ENCODE measurements at regions not wholly inside any gene's neighbourhood (a gene's known extent, or its start where the extent isn't known, plus 50 kb on each side); places are given as distances from the start of the nearest gene placed in this dataset.
"Not testable (repeated sequence)": the region's sequence is repeated elsewhere in the genome, so short reads cannot be mapped to it uniquely, and the experiment has no call there.

- H3K4me3 ChIP-seq (replicated peaks; ENCODE audit: low read depth, low read length) = no peak overlapping the region
- DNase-seq (ENCODE audit: extremely low read depth, insufficient read length) = no peak
- no peak for TF ChIP-seq CTCF (IDR thresholded peaks at IDR 0.05; ENCODE audit: insufficient read depth, low read length, poor library complexity, severe bottlenecking)
- H3K27me3 ChIP-seq (replicated peaks; ENCODE audit: control insufficient read depth, insufficient read depth, low read length) = no peaks in the 10 kb centered on the region
- no peaks in the 10 kb centered on the region for H3K36me3 ChIP-seq (ENCODE audit: control insufficient read depth, insufficient read depth, low read length)
Measured at GRCh38 chr5:17079562-17079961, 137.9 kb upstream of the BASP1 start.

DNA sequence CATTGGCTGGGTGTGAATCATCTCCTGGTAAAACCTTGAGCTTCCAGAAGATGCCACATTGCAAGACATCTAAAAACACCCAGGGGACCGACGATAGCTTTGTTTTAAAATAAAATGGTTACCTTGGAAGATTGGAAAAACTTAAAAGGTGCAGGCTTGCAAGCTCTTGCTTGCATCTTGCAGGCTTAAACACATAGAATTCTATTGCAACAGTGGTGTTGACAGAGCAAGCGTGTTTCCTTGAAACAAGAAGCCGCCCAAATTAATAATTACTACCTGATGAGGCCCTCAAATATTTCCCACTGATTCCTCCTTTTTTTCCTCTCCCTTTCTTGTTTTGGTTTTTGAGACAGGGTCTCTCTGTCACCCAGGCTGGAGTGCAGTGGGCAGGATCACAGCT lies 137.1 kb upstream of the BASP1 start:
- H3K36me3 ChIP-seq (ENCODE audit: control insufficient read depth, insufficient read depth, low read length) = no peaks in the 10 kb centered on the region
- DNase-seq (ENCODE audit: extremely low read depth, insufficient read length) = no peak
- TF ChIP-seq CTCF (IDR thresholded peaks at IDR 0.05; ENCODE audit: insufficient read depth, low read length, poor library complexity, severe bottlenecking) = no peak
- no peak overlapping the region for H3K4me3 ChIP-seq (replicated peaks; ENCODE audit: low read depth, low read length)
- no peaks in the 10 kb centered on the region for H3K27me3 ChIP-seq (replicated peaks; ENCODE audit: control insufficient read depth, insufficient read depth, low read length)

- Histone ChIP-seq H3K27me3 (replicated peaks; ENCODE audit: control insufficient read depth, insufficient read depth, low read length) (no peaks in the 10 kb centered on the region), H3K4me3 (replicated peaks; ENCODE audit: low read depth, low read length) (no peak overlapping the region), H3K36me3 (ENCODE audit: control insufficient read depth, insufficient read depth, low read length) (no peaks in the 10 kb centered on the region)
- TF ChIP-seq CTCF (IDR thresholded peaks at IDR 0.05; ENCODE audit: insufficient read depth, low read length, poor library complexity, severe bottlenecking) = no peak
- no peak for DNase-seq (ENCODE audit: extremely low read depth, insufficient read length)
Measured at GRCh38 chr5:17081142-17081541, 136.3 kb upstream of the BASP1 start.

DNA sequence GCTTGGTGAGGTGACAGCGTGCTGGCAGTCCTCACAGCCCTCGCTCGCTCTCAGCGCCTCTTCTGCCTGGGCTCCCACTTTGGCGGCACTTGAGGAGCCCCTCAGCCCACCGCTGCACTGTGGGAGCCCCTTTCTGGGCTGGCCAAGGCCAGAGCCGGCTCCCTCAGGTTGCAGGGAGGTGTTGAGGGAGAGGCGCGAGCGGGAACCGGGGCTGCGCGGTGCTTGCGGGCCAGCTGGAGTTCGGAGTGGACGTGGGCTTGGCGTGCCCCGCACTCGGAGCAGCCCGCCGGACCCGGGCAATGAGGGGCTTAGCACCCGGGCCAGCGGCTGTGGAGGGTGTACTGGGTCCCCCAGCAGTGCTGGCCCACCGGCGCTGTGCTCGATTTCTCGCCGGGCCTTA lies 134.2 kb upstream of the BASP1 start:
- H3K36me3 ChIP-seq (ENCODE audit: control insufficient read depth, insufficient read depth, low read length); H3K4me3 ChIP-seq (replicated peaks; ENCODE audit: low read depth, low read length); H3K27me3 ChIP-seq (replicated peaks; ENCODE audit: control insufficient read depth, insufficient read depth, low read length); DNase-seq (ENCODE audit: extremely low read depth, insufficient read length): not testable (repeated sequence)

DNA sequence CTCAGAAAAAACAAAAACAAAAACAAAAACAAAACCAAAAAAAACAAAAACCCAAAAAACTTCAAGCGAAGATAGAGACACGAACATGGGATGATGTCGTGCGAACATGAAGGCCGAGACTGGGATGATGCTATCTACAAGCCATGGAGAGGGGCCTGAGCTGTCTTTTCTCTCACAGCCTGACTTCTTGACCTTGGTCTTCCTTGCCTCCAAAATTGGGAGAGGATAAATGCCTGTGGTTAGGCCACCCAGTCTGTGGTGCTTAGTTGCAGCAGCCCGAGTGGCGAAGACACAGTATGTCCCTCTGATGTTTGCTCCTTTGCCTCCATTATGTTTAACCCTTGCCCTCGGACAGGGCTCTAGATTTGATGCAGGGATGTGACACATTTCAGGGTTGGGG lies 130.4 kb upstream of the BASP1 start:
- no peak for DNase-seq (ENCODE audit: extremely low read depth, insufficient read length)
- Histone ChIP-seq H3K27me3 (replicated peaks; ENCODE audit: control insufficient read depth, insufficient read depth, low read length) (no peaks in the 10 kb centered on the region), H3K36me3 (ENCODE audit: control insufficient read depth, insufficient read depth, low read length) (no peaks in the 10 kb centered on the region), H3K4me3 (replicated peaks; ENCODE audit: low read depth, low read length) (no peak overlapping the region)
- TF ChIP-seq CTCF (IDR thresholded peaks at IDR 0.05; ENCODE audit: insufficient read depth, low read length, poor library complexity, severe bottlenecking) = no peak

DNA sequence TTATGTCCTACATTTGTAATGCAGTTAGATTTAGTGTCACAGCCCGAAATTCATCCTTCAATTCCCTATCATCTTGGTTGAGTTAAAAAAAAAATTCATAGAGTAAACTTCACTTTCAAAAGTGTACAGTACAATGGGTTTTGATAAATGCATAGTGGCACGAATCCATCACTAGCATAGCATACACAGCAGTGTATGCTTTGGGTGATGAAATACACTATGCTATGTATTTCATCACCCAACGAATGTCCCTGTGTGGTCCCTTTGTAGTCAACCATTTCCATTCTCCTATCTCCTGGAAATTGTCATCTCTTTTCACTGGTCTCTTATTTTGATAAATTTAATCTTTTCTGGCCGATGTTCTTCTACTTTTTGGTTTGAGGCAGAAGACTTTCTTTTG lies 129.4 kb upstream of the BASP1 start:
- TF ChIP-seq CTCF (IDR thresholded peaks at IDR 0.05; ENCODE audit: insufficient read depth, low read length, poor library complexity, severe bottlenecking) = no peak
- Histone ChIP-seq H3K27me3 (replicated peaks; ENCODE audit: control insufficient read depth, insufficient read depth, low read length) (no peaks in the 10 kb centered on the region), H3K4me3 (replicated peaks; ENCODE audit: low read depth, low read length) (no peak overlapping the region), H3K36me3 (ENCODE audit: control insufficient read depth, insufficient read depth, low read length) (no peaks in the 10 kb centered on the region)
- no peak for DNase-seq (ENCODE audit: extremely low read depth, insufficient read length)
